NCI-H1436 (cell line): ENCODE measurements at regions not wholly inside any gene's neighbourhood (a gene's known extent, or its start where the extent isn't known, plus 50 kb on each side); places are given as distances from the start of the nearest gene placed in this dataset.
"Not testable (repeated sequence)": the region's sequence is repeated elsewhere in the genome, so short reads cannot be mapped to it uniquely, and the experiment has no call there.

Experiments
- DNase-seq: peaks from one replicate; lab custom pipeline; 2025; lab: John Stamatoyannopoulos, UW

DNA sequence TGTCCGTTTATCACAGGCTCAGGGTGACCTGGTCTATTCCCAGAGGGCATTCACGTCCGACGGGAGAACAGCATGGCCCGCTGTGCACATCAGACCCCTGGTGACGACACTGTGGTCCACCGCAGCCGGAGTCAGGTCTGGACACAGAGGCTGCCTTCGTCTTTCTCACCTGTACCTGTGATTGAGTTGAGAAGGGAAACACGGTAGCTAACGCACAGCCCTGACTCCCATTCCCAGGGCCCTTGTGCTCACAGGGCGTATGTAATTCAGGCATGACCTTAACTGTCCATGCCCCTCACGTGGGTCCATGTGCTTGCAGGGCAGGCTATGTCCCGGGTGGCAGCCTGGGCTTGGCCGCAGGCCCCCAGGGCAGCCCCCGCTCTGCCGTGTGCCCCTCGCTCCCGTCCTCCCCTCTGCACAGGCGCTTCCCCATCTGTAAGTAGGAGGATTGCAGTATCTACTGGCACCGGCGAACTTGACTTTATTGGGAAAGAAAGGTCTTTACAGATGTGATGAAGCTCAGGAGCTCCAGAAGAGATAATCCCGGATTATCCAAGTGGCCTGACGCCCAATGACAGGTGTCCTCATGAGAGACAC lies 221.3 kb upstream of the TCERG1L start:
- DNase-seq: no peak

DNA sequence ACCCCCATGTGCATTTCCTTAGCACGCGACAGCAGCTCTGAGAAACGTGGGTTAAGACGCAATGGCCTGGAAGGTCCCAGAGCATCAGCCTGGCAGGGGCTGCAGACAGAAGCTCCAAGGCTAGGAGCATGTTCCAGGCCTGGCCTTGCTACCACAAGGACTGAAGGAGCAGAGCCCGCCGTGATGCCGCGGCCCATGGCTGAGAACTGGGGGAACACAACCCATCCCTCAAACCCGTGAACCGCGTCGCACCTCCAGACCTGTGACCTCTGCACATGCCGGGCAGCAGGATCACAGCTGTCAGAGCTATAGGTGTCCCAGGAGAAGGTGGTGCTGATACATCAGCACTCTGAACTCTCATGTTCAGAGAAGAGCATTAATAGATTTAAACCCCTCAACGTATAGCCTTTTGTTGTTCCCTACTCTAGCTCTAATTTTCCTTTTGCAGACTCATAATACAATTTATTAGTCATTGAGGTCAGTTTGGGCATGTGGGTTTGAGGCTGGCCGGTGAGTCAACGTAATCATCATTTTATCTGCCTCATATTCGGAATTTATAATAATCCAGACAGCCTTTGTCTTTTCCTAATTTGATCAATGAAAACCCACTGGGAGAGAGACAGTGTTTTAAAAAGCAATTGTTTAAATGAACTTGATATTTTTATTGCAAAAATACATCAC lies 222.5 kb upstream of the TCERG1L start:
- DNase-seq: no peak

DNA sequence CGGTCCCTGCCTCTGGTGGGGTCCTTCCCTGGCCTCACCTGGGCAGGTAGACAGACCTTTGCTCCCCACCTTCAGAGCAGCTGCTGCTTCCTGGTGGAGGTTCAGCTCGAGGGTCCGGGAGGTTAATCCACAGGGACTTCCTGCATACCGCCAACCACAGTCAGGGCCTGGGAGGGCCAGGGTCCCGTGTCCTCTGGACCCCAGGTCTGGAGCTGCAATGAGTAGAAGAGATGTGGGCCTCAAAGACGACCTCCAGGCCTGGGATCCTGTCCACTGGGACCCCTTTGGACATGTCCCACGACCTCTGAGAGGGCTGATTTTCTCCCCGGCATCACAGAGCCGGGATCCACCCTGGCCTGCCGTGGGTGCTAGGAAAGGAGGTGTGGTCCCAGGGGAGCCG lies 223.3 kb upstream of the TCERG1L start:
- DNase-seq: no peak

DNA sequence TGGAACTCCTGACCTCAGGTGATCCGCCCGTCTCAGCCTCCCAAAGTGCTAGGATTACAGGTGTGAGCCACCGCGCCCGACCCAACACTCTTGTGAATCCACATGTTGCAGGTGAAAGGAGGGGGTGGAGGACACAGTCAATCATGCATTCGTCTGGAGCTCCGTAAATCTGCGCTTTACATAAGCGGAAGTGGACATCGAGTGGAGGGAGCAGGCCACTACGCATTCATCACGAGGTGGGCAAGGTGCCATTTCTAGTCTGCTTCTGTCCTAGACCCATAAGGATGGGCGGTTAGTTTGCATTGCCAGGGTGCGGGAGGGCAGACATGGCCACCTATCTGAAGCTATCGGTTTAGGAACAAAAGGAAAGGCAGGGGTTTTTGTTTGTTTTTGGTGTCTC lies 225.2 kb upstream of the TCERG1L start:
- no peak for DNase-seq

DNA sequence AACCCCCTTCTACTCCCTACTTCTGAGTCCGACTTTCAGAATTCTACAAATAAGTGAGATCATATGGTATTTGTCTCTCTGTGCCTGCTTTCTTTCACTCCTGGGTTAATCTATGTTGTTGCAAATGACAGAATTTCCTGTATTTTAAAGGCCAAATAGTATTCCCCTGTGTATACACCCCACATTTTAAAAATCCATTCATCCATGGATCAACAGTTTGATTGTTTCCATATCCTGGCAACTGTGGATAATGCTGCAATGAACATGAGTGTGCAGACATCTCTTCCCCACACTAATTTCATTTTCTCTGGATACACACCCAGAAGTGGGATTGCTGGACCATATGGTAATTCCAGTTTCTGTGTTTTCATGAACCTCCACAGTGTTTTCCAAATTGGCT lies 225.8 kb upstream of the TCERG1L start:
- DNase-seq: no peak

DNA sequence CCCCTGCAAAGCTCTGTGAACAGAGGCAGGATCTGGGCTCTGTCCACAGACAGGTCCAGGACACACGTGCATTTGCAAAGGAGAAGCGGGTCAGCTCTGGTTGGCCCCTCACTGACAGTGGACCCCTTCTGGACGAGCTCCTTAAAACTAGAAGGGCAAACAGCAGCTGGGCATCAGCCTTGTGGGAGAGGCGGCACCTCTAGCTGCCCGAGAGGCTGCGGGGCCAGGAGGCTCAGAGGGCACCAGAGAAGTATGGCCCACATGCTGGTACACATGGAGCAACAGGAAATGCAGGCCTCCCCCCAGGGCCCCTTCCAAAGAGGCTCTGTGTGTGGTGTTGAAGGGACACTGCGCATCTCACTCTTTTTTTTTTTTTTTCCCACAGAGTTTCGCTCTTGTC lies 233.0 kb upstream of the TCERG1L start:
- no peak for DNase-seq

DNA sequence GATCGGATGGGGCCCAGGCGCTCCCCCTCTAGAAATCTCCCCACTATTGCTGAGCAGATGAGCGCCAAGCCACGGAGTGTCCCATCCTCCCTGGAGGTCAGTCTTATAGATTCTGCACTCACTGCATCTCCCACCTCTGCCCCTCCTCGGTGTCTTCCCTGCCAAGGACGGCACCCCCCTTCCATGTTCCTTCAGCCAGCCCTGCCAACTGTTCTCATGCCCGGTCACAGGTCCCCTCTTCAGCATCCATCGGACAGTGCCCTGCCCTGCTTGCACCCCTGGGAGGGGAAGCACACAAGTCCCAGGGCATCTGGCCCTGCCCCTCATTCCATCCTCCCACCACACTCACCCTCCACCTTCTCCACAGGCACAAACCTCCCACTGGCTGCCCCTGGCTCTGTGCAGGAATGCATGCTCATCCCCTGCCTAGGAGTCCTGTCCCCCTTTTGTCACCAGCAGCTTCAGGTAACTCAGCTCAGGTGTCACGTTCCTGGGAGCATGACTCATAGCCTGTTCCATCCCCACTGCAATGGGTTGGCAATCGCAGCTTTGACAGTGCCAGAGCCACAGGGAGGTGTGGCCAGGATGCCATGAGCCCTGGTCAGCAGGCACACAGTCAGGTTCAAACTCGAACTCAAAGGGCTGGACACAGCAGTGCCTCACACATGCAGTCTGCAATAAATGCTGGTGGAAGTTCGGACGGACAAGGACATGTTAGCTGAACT lies 234.7 kb upstream of the TCERG1L start:
- no peak for DNase-seq

DNA sequence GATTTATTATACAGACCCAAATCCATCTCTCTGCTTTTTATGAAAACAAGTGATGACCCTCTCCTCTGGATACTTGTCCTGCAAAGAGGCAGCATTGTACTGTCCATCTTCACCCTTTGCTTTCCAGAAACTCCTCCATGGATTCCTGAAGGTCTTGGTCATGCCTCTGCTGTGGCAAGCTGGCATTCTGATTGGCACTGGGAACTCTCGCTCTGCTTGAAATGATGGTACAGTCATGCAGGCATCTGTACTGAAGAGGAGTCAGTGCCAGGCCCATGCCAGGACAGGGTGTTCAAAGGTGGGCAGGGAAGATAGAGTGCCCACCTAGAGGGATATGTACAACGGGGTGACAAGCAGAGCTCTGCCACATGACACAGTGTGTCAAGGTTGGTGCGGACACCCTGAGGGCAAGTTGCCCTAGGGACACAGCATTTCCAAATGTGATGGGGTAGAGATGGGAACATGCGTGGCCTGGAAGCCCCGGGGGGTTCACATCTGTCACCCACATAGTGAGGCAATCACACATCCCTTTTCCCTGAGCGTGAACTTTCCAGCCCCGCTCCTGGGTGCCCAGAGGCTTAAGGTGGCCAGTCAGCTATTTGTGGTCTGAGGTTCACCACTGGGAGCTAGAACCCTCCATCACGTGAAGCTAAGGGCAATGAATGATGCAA lies 235.7 kb upstream of the TCERG1L start:
- no peak for DNase-seq

DNA sequence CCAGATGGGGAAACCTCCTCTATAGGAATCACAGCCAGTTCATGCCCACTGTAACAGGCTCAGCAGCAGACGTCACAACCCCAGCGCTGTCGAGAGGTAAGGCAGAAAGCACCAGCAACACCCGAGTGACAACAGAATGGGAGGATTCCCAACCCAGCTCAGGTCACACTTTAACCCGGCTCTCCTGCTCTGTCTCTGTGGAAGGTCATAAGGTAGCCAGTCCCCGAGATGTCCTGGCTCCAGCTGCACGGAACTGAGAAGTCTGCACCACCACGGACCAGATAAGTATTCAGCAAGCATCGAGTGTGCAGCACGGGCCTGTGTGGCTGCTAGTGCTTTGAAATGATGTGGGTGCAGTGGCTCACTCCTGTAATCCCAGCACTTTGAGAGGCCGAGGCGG lies 236.7 kb upstream of the TCERG1L start:
- no peak for DNase-seq

DNA sequence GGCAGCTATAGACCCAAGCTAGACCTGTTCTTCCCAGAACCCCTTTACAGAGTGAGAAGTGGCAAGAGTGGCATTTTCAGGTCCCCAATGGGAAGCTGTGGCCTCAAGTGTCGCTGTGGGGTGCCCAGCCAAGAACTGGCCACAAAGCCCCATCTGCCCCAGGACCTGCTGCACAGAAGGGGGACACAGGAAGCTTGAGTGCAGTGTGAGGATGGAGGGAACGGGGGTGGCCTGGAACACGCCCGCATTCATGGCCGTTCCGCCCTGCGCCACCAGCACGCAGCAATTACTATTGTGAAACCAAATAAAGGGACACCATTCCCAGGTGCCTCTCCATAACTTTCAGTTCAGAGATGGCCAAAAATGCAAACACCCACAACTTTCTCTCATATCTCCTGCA lies 237.6 kb upstream of the TCERG1L start:
- no peak for DNase-seq

DNA sequence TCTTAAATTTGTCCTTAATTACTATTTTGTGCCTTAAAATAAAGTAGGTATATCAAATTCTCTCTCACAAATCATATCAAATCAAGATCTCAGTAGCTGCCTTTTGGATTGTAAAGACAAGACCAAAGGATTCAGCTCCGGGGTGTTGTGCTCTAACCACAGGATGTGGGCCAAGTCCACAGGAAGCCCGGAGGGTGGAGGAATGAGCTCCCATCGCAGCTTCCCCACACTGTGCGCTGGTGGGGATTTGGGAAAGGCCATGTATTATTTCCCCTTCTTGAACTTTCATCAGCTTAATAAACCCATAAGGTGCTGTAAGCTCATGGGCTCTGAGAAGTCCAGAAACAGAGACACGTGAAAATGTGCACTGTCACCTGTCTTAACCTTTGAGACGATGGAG lies 241.6 kb upstream of the TCERG1L start:
- DNase-seq: no peak

DNA sequence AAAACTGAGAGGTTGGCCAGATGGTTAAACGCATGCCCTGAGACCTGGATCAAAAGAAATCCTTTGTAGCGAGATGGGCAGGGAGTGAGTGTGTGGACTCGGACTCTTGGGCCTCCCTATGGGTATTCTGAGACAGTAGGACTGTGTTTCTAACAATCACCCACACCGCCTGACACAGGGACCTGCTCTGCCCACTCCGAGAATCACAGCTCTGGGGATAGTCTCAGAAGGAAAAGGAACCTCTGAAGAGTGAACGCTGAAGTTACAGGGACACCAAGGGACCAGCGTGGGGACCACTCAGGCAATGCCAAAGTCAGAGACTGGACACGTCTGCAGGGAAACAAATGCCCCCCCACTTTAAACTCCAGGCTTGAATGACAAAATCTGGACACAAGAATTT lies 242.1 kb upstream of the TCERG1L start:
- DNase-seq: no peak

DNA sequence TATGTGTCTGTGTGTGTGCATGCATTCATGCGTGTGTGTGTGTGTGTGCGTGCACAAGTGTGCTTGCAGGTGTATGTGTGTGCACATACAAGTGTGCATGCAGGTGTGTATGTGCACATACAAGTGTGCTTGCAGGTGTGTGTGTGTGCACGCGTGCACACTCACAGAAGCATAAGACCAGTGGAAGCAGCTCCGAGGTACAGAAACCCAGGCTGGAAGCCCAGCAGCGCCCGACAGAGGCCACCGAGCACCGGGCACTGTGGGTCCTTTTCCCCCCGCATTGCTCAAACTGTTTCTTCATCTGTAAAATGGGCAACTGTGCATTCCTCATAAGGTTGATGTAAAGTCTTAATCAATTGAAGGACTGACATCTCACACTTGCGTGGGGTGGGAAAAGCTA lies 243.3 kb upstream of the TCERG1L start:
- no peak for DNase-seq

DNA sequence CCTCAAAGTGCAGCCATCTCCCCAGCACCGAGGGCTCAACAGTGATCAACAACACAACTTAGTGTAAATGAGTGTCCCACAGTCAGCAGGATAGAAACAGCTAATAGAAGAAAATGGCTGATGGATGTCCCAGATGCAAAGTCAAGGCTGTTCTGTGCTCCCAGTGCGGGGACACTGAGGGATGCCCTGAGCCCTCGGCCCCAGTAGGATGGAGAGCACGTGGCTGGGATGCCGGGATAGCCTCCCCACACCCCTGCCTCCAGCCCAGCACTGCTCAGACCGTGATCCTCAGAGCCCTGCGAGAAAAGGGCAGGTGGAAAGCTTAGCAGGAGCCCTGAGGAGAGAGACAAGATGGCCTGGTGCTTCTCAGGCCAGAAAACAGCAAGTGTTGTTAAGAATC lies 243.9 kb upstream of the TCERG1L start:
- DNase-seq: no peak

DNA sequence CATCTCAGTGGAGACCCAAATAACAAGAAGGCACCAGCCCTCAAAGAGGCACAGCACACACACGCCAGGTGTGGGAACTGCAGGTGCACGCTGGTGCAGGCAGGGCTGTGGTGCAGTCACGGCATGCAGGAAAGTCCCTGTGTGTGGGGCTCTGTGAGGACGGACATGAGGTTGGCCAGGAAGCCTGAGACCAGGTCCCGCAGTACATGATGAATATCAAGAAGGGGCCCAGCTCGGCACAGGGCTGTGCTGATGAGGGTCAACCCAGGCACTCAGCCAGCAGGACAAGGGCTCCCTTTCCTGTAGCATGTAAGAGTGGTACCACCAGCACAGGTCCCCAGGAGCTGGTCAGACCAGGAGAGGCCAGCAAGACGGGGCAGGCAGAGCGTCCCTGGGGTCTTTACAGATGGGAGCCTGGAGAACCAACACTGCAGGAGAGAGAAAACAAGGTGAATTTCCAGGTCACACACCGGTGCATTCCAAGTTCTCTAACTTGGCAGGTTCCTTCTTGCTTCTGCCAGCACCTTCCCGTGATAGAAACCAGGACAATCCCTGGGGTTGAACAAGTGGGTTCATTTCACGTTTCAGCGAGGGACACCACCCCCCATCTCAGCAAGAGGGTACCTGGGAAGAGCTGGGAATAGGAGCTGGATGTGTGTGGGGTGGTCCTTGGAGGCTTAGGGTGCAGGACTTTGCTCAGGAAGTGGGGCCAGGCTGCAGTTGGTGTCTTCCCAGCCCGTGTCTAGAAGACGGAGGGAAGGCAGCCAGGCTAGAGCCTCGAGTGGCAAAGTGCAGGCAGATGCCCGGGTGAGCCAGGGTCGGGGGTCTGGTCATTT lies 244.8 kb upstream of the TCERG1L start:
- DNase-seq: no peak

DNA sequence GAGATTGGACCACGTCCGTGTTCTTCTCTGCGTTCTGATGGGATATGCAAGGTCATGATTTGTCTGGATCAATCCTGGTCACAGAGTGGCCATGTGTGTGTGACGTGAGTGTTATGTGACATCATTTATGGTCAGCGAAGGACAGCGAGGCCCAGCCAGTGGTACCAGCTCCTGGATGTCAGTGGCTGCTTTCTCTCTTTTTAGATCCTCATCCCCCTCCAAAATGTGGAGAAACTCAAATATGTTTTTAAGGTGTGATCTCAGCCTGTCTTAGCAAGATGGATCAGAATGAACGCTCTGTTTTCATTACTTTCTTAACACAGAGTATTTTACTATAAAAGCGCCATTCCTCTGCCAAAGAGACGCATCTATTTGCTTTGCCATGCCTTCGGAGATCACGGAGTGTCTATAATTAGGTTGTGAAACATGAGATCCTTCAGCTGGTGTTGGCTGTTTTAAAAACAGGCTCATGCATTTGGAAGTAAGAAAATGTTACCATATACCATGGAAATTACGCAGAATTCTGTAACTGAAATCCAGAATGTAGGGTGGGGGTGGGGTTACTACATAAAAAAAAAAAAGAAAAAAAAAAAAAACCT lies 245.5 kb upstream of the TCERG1L start:
- DNase-seq: no peak

DNA sequence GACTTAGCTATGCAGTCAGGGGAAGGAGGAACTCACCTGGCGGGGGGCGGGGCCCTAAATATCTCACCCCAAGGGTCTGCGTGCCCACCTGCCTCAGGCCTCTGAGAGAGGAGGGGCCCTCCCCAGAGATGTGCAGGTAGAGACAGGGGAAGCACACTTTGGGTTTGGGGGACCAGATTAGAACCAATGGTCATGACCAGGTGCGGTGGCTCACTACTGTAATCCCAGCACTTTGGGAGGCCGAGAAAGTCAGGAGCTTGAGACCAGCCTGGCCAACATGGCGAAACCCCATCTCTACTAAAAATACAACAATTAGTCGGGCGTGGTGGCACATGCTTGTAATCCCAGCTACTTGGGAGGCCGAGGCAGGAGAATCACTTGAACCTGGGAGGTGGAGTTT lies 246.4 kb upstream of the TCERG1L start:
- not testable (repeated sequence) for DNase-seq

DNA sequence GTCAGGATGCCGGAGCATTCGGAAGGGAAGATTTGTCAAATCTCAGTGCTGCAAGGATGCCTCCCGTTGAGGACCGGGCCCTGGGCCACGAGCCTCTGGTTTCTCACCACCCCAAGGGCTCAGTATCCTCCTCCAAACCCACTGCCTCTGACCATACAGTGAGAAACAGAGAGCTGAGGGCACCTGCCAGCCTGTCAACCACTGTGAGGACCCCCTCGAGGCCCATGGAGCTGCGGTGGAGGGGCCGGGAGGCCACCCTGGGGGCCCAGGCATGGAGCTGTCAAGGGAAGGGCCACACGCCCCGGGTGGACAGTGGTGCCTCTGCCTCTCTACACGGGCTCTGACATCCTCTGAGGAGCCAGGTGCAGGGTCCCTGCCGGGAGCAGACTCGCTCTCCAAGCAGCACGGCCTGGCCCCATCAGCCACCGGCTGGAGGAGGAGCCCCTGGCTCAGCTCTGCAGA lies 248.0 kb upstream of the TCERG1L start:
- no peak for DNase-seq

DNA sequence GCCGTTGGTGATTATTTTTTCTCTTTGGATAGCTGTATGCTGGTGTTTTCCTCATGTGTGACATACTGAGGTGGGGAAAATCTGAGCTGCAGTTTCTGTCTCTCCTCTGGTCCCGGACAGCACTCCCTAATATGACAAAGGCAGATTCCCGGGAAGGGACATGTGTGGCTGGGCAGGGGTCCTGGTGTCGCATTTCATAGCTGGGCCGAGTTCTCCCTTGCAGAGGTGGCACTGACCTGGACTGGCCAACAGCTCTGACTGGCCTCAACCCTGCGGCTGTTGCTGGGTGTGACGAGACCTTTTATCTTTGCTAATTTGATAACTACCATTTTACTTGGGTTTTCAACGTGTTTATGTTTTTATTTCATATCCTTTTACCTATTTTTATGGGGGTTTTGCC lies 248.6 kb upstream of the TCERG1L start:
- no peak for DNase-seq

DNA sequence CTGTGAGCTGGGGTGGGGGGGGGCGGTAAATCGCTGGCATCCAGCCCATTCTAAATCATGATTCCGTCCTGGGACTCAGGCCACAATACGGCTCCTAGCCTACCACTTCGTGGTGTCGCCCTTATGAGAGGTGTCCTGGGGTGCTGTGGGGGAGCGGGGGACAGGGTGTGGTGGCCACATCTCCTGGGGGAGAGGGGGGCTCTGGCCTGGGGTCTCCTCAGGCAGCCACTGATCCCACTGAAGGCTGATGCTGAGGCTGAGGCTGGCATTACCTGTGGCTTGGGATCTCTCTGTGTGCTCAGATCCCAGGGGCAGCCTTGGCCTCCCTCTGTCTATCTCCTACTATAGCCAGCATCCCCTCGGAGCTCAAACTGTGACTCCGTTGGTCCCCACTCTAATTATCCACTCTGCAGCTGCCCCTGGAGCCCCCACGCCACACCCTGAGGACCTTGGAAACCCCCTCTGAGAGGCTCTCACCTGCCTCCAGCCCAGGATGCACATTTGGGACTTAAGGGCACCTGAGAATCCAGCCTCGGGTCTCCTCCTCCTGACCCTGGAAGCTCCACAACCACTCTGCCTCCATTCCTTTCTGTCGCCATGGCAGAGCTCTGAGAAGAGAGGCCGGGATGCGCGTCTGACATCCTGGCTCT lies 249.3 kb upstream of the TCERG1L start:
- no peak for DNase-seq

DNA sequence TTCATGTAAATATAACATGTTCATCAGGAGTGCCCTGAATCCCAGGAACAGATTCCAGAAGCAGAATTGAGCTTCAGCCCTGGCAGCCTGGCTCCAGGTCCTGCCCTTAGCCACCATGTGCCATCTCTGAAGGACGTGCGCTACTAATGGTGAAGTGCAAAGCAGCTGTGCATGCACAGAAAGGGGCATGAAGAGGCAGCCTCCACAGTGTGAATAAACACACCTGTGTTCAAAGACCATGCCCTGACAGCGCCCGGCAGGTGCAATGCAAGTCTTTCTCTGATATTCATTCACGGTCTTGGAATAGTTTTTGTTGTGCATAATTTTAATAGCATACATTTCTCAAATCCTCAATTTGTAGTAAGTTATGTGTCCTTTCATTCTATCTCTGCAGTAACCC lies 250.4 kb upstream of the TCERG1L start:
- no peak for DNase-seq
